GM23248 (cell line): ENCODE measurements at regions not wholly inside any gene's neighbourhood (a gene's known extent, or its start where the extent isn't known, plus 50 kb on each side); places are given as distances from the start of the nearest gene placed in this dataset.

Experiments
- EZH2 ChIP-seq: fragments of 200-600 bp; sonication (generic); IDR thresholded peaks from 2 replicates; pipeline ENCODE4 v1.6.1; 2018; ENCODE audit warnings: antibody characterized with exemption, mild to moderate bottlenecking; ENCODE audit not compliant: insufficient read depth, poor library complexity, severe bottlenecking
- EZH2phosphoT487 ChIP-seq: fragments of 200-600 bp; sonication (generic); IDR thresholded peaks from 2 replicates; pipeline ENCODE4 v1.6.1; 2018; ENCODE audit warnings: antibody characterized with exemption, moderate library complexity, mild to moderate bottlenecking, low read depth; ENCODE audit not compliant: insufficient read depth

- no peak for TF ChIP-seq EZH2
- no peak for TF ChIP-seq EZH2phosphoT487
Measured at GRCh38 chr10:64116707-64117106, 595.5 kb downstream of the REEP3 start.
